GM23338 (cell line): ENCODE measurements at regions not wholly inside any gene's neighbourhood (a gene's known extent, or its start where the extent isn't known, plus 50 kb on each side); places are given as distances from the start of the nearest gene placed in this dataset.

Source experiments
- ATAC-seq: fragments of 200-7000 bp; cut with Tn5 transposase; 3 replicates; pipeline ENCODE4 v1.9.1; 2020
- DNase-seq: peaks from one replicate; pipeline ENCODE4 v3.0.0-alpha.2; 2015; ENCODE audit warnings: low spot score
- H2AFZ ChIP-seq: fragments of 200-600 bp; sonication (generic); 2 replicates; pipeline ENCODE4 v1.8.0; 2016; ENCODE audit warnings: antibody characterized with exemption, mild to moderate bottlenecking, moderate library complexity
- H3F3A ChIP-seq: fragments of 200-600 bp; sonication (generic); replicated peaks from 2 replicates; pipeline ENCODE4 v1.8.0; 2017; ENCODE audit warnings: antibody characterized with exemption, mixed run types, low read depth
- H3K27ac ChIP-seq: fragments of 200-600 bp; sonication (generic); 2 replicates; pipeline ENCODE4 v1.6.1; 2016; ENCODE audit warnings: low read depth
- H3K27me3 ChIP-seq: fragments of 200-600 bp; sonication (generic); 2 replicates; pipeline ENCODE4 v1.8.0; 2016; ENCODE audit warnings: mild to moderate bottlenecking, mixed run types, moderate library complexity; ENCODE audit not compliant: insufficient read depth
- H3K36me3 ChIP-seq: fragments of 200-600 bp; sonication (generic); 2 replicates; pipeline ENCODE4 v1.8.0; 2016; ENCODE audit warnings: mild to moderate bottlenecking; ENCODE audit not compliant: insufficient read depth
- H3K4me1 ChIP-seq: fragments of 200-600 bp; sonication (generic); 2 replicates; pipeline ENCODE4 v1.8.0; 2016; ENCODE audit warnings: mild to moderate bottlenecking, moderate library complexity; ENCODE audit not compliant: insufficient read depth
- H3K4me2 ChIP-seq: fragments of 200-600 bp; sonication (generic); 2 replicates; pipeline ENCODE4 v1.7.1; 2017; ENCODE audit warnings: mixed run types
- H3K4me3 ChIP-seq: fragments of 200-600 bp; sonication (generic); 2 replicates; pipeline ENCODE4 v1.6.1; 2016; ENCODE audit warnings: mixed run types
- H3K79me2 ChIP-seq: fragments of 200-600 bp; sonication (generic); replicated peaks from 2 replicates; pipeline ENCODE4 v1.8.0; 2017; ENCODE audit warnings: mild to moderate bottlenecking; ENCODE audit not compliant: insufficient read depth
- H3K9me2 ChIP-seq: fragments of 200-600 bp; sonication (generic); 2 replicates; pipeline ENCODE4 v1.8.0; 2017; ENCODE audit not compliant: insufficient read depth
- H4K20me1 ChIP-seq: fragments of 200-600 bp; sonication (generic); replicated peaks from 2 replicates; pipeline ENCODE4 v1.8.0; 2017; ENCODE audit warnings: mild to moderate bottlenecking; ENCODE audit not compliant: insufficient read depth
- H3K27ac Mint-ChIP-seq: 2 replicates; pipeline ENCODE4 v1.8.0; 2020; ENCODE audit warnings: inconsistent platforms, mild to moderate bottlenecking, moderate library complexity, mixed read lengths
- H3K27me3 Mint-ChIP-seq: 3 replicates; pipeline ENCODE4 v1.8.0; 2022; ENCODE audit warnings: low read depth, mild to moderate bottlenecking, moderate library complexity, mixed read lengths, inconsistent platforms; ENCODE audit not compliant: insufficient read depth, poor library complexity
- H3K36me3 Mint-ChIP-seq: 3 replicates; pipeline ENCODE4 v1.8.0; 2021; ENCODE audit warnings: low read depth, mild to moderate bottlenecking, inconsistent platforms, moderate library complexity, mixed read lengths
- H3K4me1 Mint-ChIP-seq: 3 replicates; pipeline ENCODE4 v1.8.0; 2020; ENCODE audit warnings: mild to moderate bottlenecking, inconsistent platforms, mixed read lengths
- H3K4me3 Mint-ChIP-seq: 3 replicates; pipeline ENCODE4 v1.8.0; 2021; ENCODE audit warnings: moderate library complexity, mild to moderate bottlenecking, inconsistent platforms, mixed read lengths
- H3K9me3 Mint-ChIP-seq: 3 replicates; pipeline ENCODE4 v1.8.0; 2020; ENCODE audit warnings: moderate library complexity, mild to moderate bottlenecking, inconsistent platforms, mixed read lengths
- EZH2 ChIP-seq: fragments of 200-600 bp; sonication (generic); IDR thresholded peaks from one replicate; pipeline ENCODE4 v1.8.0; 2017; ENCODE audit warnings: antibody characterized with exemption, mild to moderate bottlenecking, low read depth; ENCODE audit not compliant: unreplicated experiment
- EZH2phosphoT487 ChIP-seq: fragments of 200-600 bp; sonication (generic); IDR thresholded peaks from one replicate; pipeline ENCODE4 v1.8.1; 2018; ENCODE audit warnings: antibody characterized with exemption; ENCODE audit not compliant: unreplicated experiment
- ZNF331 ChIP-seq: fragments of 250-450 bp; sonication (Bioruptor Pico); IDR thresholded peaks from 2 replicates; pipeline ENCODE4 v1.5.0; 2020; ENCODE audit warnings: low read depth, mild to moderate bottlenecking, moderate library complexity
- TF ChIP-seq, protein P1 (sequence below): IDR thresholded peaks from one replicate; pipeline ENCODE4 v1.6.1; 2018; ENCODE audit warnings: antibody characterized with exemption; ENCODE audit not compliant: unreplicated experiment
- TF ChIP-seq, protein P2 (sequence below): fragments of 250-450 bp; sonication (Bioruptor Pico); IDR thresholded peaks from 2 replicates; pipeline ENCODE4 v1.5.0; 2020; ENCODE audit warnings: mild to moderate bottlenecking, moderate library complexity
- TF ChIP-seq, protein P3 (sequence below): IDR thresholded peaks from 2 replicates; pipeline ENCODE4 v1.6.1; 2016; ENCODE audit warnings: antibody characterized with exemption

DNA sequence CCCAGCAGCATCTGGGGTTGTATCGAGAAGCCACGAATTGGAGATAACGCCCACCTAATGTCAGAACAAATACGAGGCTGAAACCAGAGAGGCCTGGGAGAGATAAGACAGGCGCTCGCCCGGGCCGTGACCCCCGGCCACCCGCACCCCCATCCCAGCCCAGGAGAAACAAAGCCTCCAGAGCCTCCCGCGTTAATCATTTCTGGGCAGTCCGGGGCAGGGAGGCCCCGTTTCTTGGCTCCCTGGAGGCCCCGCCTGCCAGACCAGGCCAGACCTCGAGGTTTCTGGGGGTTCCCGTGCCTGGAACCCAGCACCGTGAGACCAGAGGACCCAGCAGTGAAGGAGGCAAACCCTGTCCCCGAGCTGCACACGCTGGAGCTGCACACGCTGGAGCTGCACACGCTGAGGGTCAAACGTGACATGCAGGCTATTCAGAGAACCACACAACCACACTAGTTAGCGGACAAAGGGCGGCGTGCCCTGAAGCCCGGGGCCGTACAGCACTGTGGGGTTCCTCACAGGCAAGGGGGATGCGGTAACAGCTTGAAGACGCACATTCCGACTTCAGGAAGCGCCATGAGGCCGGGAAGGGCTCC lies 53.4 kb downstream of the FOXL3 start:
- no peaks in the 10 kb centered on the region for H3F3A ChIP-seq
- no peaks in the 10 kb centered on the region for H3K4me1 ChIP-seq
- TF ChIP-seq EZH2 (no peak), EZH2phosphoT487 (no peak), ZNF331 (CRISPR knock-in tag) (no peak)
- TF ChIP-seq, protein P1, sequence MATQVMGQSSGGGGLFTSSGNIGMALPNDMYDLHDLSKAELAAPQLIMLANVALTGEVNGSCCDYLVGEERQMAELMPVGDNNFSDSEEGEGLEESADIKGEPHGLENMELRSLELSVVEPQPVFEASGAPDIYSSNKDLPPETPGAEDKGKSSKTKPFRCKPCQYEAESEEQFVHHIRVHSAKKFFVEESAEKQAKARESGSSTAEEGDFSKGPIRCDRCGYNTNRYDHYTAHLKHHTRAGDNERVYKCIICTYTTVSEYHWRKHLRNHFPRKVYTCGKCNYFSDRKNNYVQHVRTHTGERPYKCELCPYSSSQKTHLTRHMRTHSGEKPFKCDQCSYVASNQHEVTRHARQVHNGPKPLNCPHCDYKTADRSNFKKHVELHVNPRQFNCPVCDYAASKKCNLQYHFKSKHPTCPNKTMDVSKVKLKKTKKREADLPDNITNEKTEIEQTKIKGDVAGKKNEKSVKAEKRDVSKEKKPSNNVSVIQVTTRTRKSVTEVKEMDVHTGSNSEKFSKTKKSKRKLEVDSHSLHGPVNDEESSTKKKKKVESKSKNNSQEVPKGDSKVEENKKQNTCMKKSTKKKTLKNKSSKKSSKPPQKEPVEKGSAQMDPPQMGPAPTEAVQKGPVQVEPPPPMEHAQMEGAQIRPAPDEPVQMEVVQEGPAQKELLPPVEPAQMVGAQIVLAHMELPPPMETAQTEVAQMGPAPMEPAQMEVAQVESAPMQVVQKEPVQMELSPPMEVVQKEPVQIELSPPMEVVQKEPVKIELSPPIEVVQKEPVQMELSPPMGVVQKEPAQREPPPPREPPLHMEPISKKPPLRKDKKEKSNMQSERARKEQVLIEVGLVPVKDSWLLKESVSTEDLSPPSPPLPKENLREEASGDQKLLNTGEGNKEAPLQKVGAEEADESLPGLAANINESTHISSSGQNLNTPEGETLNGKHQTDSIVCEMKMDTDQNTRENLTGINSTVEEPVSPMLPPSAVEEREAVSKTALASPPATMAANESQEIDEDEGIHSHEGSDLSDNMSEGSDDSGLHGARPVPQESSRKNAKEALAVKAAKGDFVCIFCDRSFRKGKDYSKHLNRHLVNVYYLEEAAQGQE = no peak
- TF ChIP-seq, protein P2, sequence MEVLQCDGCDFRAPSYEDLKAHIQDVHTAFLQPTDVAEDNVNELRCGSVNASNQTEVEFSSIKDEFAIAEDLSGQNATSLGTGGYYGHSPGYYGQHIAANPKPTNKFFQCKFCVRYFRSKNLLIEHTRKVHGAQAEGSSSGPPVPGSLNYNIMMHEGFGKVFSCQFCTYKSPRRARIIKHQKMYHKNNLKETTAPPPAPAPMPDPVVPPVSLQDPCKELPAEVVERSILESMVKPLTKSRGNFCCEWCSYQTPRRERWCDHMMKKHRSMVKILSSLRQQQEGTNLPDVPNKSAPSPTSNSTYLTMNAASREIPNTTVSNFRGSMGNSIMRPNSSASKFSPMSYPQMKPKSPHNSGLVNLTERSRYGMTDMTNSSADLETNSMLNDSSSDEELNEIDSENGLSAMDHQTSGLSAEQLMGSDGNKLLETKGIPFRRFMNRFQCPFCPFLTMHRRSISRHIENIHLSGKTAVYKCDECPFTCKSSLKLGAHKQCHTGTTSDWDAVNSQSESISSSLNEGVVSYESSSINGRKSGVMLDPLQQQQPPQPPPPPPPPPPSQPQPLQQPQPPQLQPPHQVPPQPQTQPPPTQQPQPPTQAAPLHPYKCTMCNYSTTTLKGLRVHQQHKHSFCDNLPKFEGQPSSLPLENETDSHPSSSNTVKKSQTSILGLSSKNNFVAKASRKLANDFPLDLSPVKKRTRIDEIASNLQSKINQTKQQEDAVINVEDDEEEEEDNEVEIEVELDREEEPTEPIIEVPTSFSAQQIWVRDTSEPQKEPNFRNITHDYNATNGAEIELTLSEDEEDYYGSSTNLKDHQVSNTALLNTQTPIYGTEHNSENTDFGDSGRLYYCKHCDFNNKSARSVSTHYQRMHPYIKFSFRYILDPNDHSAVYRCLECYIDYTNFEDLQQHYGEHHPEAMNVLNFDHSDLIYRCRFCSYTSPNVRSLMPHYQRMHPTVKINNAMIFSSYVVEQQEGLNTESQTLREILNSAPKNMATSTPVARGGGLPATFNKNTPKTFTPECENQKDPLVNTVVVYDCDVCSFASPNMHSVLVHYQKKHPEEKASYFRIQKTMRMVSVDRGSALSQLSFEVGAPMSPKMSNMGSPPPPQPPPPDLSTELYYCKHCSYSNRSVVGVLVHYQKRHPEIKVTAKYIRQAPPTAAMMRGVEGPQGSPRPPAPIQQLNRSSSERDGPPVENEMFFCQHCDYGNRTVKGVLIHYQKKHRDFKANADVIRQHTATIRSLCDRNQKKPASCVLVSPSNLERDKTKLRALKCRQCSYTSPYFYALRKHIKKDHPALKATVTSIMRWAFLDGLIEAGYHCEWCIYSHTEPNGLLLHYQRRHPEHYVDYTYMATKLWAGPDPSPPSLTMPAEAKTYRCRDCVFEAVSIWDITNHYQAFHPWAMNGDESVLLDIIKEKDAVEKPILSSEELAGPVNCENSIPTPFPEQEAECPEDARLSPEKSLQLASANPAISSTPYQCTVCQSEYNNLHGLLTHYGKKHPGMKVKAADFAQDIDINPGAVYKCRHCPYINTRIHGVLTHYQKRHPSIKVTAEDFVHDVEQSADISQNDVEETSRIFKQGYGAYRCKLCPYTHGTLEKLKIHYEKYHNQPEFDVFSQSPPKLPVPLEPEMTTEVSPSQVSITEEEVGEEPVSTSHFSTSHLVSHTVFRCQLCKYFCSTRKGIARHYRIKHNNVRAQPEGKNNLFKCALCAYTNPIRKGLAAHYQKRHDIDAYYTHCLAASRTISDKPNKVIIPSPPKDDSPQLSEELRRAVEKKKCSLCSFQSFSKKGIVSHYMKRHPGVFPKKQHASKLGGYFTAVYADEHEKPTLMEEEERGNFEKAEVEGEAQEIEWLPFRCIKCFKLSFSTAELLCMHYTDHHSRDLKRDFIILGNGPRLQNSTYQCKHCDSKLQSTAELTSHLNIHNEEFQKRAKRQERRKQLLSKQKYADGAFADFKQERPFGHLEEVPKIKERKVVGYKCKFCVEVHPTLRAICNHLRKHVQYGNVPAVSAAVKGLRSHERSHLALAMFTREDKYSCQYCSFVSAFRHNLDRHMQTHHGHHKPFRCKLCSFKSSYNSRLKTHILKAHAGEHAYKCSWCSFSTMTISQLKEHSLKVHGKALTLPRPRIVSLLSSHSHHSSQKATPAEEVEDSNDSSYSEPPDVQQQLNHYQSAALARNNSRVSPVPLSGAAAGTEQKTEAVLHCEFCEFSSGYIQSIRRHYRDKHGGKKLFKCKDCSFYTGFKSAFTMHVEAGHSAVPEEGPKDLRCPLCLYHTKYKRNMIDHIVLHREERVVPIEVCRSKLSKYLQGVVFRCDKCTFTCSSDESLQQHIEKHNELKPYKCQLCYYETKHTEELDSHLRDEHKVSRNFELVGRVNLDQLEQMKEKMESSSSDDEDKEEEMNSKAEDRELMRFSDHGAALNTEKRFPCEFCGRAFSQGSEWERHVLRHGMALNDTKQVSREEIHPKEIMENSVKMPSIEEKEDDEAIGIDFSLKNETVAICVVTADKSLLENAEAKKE (CRISPR knock-in tag) = no peak
- TF ChIP-seq, protein P3, sequence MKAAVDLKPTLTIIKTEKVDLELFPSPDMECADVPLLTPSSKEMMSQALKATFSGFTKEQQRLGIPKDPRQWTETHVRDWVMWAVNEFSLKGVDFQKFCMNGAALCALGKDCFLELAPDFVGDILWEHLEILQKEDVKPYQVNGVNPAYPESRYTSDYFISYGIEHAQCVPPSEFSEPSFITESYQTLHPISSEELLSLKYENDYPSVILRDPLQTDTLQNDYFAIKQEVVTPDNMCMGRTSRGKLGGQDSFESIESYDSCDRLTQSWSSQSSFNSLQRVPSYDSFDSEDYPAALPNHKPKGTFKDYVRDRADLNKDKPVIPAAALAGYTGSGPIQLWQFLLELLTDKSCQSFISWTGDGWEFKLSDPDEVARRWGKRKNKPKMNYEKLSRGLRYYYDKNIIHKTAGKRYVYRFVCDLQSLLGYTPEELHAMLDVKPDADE = no peak
- no peak overlapping the region for H3K27ac ChIP-seq
- H3K36me3 ChIP-seq = no peaks in the 10 kb centered on the region
- H3K4me1 Mint-ChIP-seq = no peaks in the 10 kb centered on the region; the same call in 2 of the 3 replicates
- no peak overlapping the region for H3K4me3 Mint-ChIP-seq
- DNase-seq (no peak), ATAC-seq (no peak)
- H4K20me1 ChIP-seq = no peaks in the 10 kb centered on the region
- no peak overlapping the region for H3K4me3 ChIP-seq
- no peaks in the 10 kb centered on the region for H3K79me2 ChIP-seq
- H3K9me3 Mint-ChIP-seq = peaks cover 9% of the 10 kb centered on the region; the same call in 2 of the 3 replicates
- no peaks in the 10 kb centered on the region for H3K27me3 ChIP-seq
- H3K4me2 ChIP-seq = no peak overlapping the region
- peaks cover 13% of the 10 kb centered on the region for H3K27me3 Mint-ChIP-seq
- no peak overlapping the region for H3K27ac Mint-ChIP-seq
- H3K36me3 Mint-ChIP-seq = peaks cover 3% of the 10 kb centered on the region; the same call in 1 of the 3 replicates
- no peaks in the 10 kb centered on the region for H3K9me2 ChIP-seq
- no peak overlapping the region for H2AFZ ChIP-seq
